ENCODE measurements at regions not wholly inside any gene's neighbourhood (a gene's known extent, or its start where the extent isn't known, plus 50 kb on each side); places are given as distances from the start of the nearest gene placed in this dataset.

DNA sequence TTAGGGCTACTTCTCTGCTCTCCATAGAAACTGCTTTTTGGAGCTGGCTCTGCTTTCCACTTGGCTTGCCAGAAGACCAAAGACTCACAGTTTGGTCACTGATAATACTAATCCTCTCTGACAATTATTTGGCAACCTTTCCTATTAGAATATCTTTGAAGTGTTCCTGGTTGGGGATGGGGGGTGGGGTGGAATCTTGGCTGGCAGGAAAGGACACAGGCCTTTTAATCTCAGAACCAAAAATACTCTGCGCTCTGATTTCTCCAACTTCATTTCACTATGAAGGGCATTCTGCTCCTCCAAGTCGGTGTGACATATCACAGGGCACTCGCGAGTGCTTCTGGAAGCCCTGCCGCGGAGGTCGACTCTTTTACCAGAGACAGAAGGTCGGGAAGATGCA, 1329.0 kb upstream of the WWC1 start:
- DNase-seq = no peak

DNA sequence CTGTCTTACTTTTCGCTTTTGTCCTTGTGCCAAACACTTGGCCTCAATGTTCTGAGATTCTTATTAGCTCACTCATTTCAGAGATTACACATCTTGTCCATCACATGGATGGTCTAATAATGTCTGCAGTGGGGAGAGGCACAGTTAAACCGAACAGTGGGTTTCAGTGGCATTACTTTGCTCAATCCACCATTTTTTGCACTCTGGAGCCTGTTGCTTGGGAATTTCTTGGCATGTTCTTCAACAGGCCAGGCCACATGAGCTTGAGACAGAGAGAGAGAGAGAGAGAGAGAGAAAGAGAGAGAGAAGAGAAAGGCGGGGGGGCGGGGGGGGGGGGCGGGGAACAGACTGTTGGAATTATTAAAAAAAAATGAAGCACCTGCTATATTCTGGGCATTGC, 1327.8 kb upstream of the WWC1 start:
- DNase-seq = peak; percentile 29

DNA sequence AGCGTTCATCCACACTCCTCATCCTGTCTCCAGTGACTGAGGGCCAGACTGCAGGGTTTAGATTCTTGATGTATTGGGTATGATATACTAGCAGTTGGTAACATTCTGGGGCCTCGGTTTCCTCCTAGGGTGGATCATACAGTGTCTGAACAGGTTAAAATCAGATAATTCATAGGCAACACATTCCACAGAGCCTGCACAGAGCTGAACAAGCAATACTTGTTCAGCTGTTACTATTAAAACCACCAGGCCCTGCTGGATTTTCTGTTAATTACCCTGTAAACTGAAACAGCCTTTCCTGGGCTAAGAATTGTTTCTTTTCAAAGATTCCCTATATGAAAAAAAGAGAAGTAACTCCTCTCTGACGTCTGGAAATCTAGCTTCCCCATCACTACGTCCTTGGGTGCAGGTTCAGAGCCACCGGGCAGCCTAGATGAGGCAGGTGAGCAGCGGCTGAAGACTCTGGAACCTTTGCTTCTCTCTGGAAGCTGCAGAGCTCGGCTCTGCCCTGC, 1313.5 kb upstream of the WWC1 start:
- DNase-seq = no peak

DNA sequence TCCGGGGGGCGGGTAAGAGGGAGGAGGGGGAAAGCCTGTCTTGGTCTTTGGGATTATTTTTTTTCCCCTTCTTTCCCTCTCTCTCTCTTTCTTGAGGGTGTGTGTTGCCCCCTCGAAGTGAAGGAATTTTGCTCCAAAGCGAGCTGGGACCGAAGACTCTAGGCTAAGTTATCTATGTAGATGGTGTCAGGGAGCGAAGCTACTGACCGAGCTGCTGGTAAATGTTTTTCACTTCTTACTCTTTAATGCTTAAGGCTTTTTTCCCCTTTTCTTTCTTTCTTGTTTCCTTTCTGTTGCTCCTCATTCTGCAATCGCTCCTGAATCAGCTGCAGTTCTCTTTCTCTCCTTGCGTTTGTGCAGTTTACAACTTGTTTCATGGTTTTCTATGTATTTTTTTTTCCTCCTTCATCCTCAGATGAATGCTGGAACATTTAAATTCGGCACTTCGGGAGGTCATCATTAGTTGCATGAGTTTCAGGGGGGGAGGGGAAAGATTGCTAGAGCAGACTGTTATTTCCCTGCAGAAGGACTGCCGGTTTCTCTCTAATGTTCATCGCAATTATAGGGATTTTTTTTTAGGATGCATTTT, 1312.0 kb upstream of the WWC1 start:
- no peak for DNase-seq

DNA sequence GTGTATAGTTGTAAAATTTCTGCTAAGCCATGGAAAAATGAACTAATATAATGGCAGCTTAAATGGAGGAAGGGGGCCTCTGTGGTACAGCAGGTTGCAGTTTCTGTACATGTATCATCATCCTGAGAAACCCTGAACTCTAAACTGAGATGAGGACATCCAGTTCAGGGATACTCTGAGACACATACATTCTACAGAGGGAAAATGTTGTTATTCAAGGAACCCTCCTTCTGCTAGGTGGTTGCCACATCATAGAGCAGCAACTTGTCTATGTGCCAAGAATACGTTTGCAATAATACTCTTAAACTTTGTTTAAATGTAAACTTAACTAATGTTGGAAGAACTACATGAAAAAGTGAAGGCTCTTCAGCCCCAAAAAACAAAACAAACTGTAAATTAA, 1310.8 kb upstream of the WWC1 start:
- DNase-seq = no peak

DNA sequence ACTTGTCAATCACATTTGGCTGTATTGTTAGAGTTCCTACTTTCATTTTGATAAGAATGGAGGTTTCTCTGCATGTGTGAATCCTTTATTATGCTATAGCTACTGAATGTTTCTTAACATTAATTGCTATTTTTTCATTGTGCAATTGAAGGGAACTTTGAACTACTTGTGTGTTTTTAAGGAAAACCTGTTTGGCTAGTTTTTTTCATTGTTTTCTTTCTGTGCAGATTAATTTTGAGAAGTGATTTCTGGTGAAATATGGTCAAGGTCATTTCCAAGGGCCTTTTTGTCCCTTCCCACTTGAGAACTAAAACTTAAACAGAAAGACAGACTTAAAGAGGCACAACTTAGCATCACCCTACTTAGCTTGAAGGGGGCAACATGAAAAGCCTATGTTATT, 1309.2 kb upstream of the WWC1 start:
- no peak for DNase-seq

DNA sequence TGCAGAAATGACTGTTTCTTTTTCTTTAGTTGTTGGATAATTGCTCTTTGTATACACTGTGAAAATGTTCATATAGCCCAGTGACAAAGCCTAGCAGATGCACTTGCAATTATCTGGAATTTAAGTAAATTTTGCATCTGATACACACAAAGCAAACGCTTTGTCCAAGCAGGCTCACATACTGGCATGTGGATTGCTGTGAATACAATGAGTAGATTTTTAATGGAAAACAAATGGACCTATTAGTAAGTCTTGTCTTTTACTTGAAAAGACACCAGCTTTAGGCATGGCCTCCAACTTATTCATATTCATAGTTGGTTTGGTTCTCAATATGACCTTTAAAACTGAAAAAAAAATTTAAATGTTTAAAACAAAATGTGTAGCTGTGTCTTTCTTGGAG, 1299.8 kb upstream of the WWC1 start:
- DNase-seq = no peak

DNA sequence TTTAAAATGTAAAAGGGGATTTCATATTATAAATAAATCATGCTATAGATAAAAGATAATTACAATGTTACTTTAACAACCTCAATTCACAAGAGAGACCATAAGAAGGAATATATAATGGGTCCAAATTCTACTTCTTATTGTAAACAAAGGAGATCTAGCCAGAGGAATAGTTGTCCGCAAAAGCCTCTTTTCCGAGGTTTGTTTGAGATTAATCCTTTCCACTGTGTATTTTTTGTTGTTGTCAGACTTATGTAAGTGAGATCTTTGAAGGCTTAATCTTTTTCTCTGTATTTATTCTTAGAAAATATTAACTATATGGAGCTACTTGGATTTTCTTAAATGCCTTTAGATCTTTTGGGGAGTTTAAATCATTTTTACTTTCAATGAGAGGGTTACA, 1299.3 kb upstream of the WWC1 start:
- DNase-seq = no peak

DNA sequence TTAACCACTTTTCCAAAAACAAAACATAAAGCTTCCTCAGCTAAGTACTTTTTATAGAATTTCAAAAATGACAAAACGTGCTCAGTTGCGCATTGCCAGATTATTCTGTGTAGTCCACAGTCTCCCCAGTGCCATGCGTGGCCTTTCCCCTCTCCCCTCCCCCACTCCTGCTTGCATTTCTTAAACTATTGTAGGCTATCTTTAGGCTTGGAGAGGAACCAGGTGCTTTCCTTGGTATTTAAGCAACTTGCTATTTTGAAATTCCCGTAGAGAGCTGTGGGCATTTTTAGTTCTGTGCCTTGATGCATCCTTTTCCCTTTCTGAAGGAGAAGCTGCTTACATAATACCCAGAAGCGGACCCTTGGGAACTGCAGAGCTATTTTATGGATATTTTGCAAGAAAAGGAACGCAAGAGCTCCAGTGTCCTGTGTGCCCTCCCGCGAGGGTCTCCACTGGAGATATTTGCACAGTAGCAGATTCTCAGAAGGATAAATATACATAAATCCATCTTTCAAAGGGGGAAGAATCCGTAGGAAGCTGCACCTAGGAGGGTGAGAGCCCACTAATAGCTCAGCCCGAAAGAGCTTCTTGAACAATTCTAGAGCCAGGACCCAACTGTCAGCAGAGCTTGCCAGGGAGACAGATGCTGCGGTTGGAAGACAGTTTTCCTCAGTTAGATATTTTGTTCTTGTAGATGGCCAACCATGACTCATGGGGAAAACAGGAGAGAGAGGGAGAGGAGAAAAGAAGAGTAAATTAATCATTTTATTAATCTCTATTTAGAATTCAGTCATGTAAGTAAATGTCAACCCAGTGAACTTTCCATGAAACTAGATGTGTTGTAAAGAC, 1298.3 kb upstream of the WWC1 start:
- no peak for DNase-seq

DNA sequence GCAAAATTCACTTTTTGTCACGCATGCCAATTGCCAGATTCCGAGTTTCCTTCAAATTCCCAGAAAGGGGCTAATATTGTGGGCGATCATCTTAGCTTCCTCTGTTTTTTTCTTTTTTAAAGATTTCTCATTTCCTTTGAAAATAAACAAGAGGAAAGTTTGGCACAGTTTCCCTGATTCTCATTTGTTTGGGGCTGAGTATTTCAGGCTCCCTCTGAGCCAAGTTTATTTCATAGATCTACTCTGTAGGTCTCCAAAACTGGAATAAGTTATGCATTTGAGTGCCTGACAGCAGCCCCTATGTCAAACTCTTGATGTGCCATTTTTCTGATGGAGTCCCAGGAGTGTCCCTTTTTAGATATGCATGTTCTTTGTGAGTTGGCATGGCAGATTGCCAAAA, 1297.2 kb upstream of the WWC1 start:
- DNase-seq = no peak

DNA sequence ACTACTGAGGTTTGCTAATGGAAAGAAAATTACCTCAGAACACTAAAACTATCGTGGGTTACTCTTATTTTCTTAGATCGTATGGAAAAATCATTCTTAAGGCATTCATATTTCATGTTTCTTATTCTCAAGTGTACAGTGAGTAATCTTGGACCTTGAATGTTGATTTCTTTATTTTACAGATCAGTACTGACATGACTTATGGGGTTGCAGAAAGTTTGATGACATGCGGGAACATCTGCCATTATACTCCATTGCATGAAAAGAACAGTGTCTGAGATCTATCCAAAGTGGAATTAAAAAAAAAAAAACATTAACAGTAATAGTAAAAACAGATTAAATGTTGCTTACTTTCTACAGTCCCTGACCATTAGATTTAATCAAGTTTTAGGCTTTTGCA, 1290.2 kb upstream of the WWC1 start:
- no peak for DNase-seq

DNA sequence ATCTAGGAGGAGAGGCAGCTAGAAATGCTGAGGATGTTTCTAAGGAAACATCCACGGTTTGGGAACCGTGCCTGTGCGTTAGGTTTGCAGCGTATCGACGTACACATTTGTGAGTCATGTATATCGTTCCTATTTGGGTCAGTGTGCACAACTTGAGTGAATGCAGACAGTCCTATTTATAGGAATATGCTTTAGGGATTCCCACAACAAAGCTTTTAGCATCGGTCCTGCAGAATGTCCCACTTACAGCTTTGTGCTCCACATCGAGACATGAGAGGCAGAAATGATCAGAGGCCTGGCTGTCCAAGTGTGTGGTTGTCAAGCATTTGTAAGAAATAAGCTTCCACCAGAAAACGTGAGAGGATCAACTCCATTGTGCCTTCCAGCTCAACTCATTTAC, 1282.7 kb upstream of the WWC1 start:
- DNase-seq = no peak

DNA sequence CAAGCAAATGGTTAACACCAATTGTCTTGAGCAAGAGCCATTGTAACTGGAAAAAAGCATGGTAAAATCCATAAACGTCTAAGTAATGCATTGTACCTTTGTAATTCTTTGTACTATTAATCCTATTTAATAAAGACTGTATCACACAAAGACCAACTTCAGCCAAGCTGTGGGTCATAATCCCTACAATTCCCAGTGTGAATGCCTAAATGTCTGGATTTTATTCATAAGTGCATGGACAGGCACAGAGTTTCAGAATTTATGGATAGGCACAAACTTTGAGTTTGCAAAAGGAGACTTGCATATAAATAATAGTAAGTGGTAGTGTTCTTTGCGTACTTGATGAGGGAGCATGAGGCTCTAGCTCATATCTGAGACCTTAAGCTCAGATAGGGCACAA, 1280.2 kb upstream of the WWC1 start:
- no peak for DNase-seq

DNA sequence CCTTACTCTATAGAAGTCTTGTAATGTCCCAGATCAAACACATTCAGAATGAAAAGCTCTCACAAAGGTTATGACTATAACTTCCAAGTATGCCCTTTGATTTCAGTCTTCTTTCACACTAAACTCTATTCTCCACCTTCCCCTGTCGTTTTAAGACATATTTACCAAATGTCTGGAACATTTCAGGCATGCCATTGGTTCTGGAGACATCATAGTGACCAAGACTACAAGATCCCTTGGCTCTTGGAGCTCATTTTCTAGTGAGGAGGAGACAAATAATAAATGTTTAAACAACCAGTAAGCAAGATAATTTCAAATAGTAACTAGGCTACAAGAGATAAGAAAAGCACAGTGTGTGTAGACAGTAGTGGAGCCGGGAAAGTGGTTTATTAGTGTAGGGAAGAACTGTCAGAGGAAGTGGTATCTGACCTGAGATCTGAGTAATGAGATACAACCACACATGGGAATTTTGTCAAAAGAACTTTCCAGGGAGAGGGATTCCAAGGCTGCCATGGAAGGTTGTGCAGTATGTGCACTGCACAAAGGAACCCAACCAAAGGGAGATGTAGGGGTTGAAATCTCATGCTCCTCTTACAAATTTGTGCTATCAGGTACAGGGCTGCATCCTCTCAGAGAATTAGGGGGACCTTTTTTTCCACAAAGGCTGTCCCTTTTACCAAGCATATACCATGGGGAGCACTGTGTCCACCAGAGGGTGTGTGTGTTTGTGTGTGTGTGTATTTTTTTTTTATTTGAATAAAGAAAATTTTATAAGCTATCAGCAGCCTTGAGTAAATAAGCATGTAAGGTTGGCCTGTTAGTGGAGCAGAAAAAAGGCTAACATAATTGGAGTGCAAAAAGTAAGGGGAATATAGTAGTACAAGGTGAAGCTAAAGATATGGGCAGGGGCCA, 1279.1 kb upstream of the WWC1 start:
- DNase-seq = no peak

DNA sequence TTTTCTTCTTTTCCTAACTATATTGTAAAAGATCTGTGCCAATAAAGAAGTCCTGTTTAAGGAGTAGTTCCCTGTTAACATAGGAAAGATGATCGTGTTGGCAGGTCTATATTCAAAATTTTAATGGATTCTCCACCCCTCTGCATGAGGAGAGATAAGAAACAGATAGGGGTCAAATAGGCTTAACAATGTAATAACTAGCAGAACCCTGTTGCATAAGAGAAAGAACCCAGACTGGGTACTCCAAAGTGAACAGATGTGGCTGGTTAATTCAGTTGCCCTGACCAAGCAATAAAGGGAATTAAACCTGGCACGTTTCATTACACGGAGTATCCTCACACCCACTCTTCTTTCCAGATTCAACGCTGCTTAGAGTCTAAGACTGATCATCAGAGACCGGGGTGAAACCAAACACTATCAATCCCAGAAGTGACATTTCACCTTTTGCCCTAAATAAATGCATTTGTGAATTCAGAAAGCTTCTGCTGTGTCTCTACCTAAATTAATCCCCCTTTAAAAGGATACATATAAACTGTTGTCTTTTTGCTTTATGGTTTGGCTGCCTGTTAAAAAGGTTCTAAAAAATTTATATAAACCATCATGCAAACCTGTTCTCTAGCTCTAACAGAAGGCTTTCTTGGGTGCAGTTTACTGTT, 1276.9 kb upstream of the WWC1 start:
- no peak for DNase-seq

DNA sequence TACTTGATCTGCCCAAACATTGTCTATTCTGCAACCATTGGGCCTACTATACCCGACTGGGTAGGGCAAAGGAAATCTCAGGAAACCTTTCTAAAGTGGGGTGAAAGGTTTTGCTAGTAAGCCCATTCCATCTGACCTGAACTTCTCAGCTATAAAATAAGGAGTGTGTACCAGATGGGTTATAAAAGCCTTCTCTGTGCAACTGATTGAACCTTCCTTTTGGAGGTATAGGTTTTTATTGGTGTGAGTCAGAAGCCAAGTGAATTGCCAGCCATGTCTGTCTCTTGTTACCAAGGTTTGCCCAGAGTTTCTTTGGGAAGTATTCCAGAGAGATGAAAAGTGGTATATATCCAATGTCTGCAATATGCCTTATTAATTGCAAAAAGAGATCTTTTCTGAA, 1271.0 kb upstream of the WWC1 start:
- DNase-seq = no peak

DNA sequence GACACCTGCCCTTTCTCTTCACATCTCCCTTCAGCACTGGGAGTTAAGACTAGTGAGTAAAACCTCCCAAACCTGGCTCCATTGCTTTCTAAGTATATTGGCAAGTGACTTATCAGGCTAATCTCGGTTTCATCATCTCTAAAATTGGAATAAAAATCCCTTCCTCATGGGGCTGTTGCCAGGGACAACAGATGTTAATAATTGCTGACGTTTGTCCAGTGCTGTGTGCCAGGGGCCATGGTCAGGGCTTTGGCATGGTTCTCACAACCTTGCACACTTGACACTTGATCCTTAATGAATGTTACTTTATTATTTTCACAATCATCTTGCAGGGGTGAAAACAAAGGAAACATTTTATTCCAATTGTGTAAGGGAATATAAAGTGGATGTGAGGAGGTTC, 1262.0 kb upstream of the WWC1 start:
- no peak for DNase-seq

DNA sequence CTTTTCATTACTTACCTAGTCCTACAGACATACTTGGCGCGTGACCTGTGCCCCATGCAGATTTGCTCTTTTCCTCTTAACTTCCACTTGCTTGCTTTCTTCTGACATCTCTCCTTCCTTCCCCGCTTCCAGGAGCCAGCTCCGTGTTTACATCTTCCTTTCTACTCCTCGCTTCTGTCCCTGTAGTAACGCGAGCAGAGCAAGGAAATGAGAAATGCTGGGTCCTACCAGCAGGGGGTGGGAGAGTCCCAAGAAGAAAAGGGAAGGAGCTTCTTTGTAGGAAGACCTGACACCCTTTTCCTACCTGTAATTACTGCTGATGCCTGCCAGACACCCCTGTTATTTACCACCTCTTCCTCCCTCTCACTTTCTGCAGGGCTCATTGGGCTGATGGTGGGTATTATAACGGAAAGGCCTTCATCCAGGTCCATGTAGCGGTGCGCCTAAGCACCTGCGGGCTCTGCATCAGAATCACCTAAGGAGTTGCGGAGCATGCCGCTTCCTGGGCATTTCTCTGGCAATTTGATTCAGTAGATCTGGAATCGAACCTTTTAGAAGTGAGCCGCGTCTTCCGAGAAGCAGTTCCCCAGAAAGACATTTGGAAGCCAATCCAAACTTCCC, 1260.8 kb upstream of the WWC1 start:
- DNase-seq = no peak

DNA sequence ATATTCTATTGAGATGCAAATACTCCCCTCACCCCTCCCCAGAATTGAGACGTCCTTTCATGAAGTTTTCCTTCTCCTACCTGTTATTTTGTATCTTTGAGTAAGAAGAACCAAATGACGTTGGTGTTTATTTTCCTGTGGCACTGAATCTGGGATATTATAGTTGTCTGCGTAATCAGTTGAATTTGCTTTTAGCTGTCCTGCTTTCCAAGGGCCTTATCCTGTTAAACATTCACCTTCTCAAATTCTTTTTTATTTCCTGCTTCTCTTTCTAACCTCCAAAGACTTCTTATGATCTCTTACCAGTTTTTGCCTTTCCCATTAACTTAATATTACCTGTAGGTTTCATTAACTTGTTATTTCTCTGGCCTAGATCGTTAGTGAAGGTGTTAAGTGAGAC, 1254.9 kb upstream of the WWC1 start:
- DNase-seq = no peak

DNA sequence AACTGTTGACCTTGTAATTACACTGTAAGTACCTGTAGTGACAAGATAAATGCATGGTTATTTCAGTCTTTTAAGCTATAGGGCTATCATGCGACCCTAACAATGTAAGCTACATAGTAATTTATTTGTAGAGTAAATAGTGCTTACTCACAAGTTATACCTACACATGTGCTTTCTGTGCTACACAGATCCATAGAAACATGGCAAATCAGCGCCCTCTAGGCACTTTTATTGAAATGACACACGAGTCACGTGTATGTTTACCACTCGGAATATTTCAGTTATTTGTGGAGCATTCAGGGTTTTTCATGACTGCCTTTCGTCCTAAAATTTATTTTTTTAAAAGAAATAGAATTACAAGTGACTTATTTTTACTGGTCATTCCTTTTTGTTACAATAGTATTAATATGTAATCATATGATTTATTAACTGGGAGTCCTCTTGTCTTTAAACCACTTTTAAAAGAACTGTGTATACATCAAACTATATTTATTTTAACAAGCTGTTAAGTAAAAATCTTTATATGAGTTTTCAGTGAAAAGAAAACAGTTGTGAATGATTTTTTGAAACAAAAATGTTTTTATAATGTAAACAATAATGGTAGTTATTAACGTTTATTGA, 1242.3 kb upstream of the WWC1 start:
- peak; percentile 52 for DNase-seq

DNA sequence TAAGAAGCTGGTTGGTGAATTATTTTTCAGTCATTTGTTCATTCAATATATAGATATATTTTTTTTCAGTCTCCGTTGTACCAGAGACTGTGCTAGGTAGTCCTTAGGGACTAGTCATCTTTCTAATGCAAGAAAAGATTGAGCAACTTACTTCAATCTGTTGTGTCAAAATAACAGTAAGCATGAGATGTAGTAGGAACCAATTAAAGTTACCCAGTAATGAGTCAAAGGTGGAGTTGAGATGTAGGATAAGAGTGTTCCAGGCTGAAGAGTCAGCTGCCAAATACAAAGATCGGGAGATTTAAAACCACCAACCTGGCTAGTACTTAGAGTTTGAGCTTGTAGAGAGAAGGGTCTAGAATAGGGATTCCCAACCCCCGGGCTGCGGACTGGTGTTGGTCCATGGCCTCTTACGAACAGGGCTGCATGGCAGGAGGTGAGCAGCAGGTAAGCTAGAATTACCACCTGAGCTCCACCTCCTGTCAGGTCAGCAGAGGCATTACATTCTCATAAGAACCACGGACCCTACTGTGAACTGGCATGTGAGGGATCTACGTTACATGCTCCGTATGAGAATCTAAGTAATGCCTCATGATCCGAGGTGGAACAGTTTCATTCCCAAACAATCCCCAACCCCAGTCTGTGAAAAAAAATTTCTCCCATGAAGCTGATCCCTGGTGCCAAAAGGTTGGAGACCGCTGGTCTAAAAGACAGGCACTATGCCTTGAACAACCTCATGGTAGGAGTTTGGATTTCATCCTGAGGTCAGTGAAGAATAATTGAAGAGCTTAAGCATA, 1241.5 kb upstream of the WWC1 start:
- no peak for DNase-seq

All from midbrain (tissue), 1 donor.